ENCODE measurements at regions not wholly inside any gene's neighbourhood (a gene's known extent, or its start where the extent isn't known, plus 50 kb on each side); places are given as distances from the start of the nearest gene placed in this dataset.
"Not testable (repeated sequence)": the region's sequence is repeated elsewhere in the genome, so short reads cannot be mapped to it uniquely, and the experiment has no call there.

- DNase-seq (ENCODE audit: low read depth) = peak; percentile 85
Measured at GRCh38 chr18:43805646-43806194, 528.4 kb upstream of the SYT4 start.

GRCh38 chr18:43812627-43813026, 535.3 kb upstream of the SYT4 start:
- DNase-seq (ENCODE audit: low read depth) = no peak

GRCh38 chr18:43819397-43819796, 542.1 kb upstream of the SYT4 start:
- DNase-seq (ENCODE audit: low read depth) = no peak

GRCh38 chr18:43819873-43820272, 542.6 kb upstream of the SYT4 start:
- no peak for DNase-seq (ENCODE audit: low read depth)

- no peak for DNase-seq (ENCODE audit: low read depth)
Measured at GRCh38 chr18:43825768-43826167, 548.5 kb upstream of the SYT4 start.

GRCh38 chr18:43826215-43826614, 548.9 kb upstream of the SYT4 start:
- DNase-seq (ENCODE audit: low read depth) = no peak

- no peak for DNase-seq (ENCODE audit: low read depth)
Measured at GRCh38 chr18:43827311-43827710, 550.0 kb upstream of the SYT4 start.

- no peak for DNase-seq (ENCODE audit: low read depth)
Measured at GRCh38 chr18:43830303-43830702, 553.0 kb upstream of the SYT4 start.

- peak; percentile 40 for DNase-seq (ENCODE audit: low read depth)
Measured at GRCh38 chr18:43830947-43831346, 553.7 kb upstream of the SYT4 start.

- DNase-seq (ENCODE audit: low read depth) = no peak
Measured at GRCh38 chr18:43846299-43846698, 569.0 kb upstream of the SYT4 start.

- peak; percentile 87 for DNase-seq (ENCODE audit: low read depth)
Measured at GRCh38 chr18:43847164-43848091, 570.1 kb upstream of the SYT4 start.

GRCh38 chr18:43849831-43850230, 572.5 kb upstream of the SYT4 start:
- not testable (repeated sequence) for DNase-seq (ENCODE audit: low read depth)

- DNase-seq (ENCODE audit: low read depth) = no peak
Measured at GRCh38 chr18:43855376-43855775, 578.1 kb upstream of the SYT4 start.

GRCh38 chr18:43863180-43863579, 585.9 kb upstream of the SYT4 start:
- DNase-seq (ENCODE audit: low read depth) = no peak

- no peak for DNase-seq (ENCODE audit: low read depth)
Measured at GRCh38 chr18:43866696-43867095, 589.4 kb upstream of the SYT4 start.

GRCh38 chr18:43868497-43868995, 591.3 kb upstream of the SYT4 start:
- no peak for DNase-seq (ENCODE audit: low read depth)

- no peak for DNase-seq (ENCODE audit: low read depth)
Measured at GRCh38 chr18:43869451-43870008, 592.2 kb upstream of the SYT4 start.

GRCh38 chr18:43870626-43871025, 593.3 kb upstream of the SYT4 start:
- DNase-seq (ENCODE audit: low read depth) = no peak

GRCh38 chr18:43875511-43875910, 598.2 kb upstream of the SYT4 start:
- peak; percentile 54 for DNase-seq (ENCODE audit: low read depth)

GRCh38 chr18:43876286-43876685, 599.0 kb upstream of the SYT4 start:
- no peak for DNase-seq (ENCODE audit: low read depth)

- DNase-seq (ENCODE audit: low read depth) = no peak
Measured at GRCh38 chr18:43876748-43877147, 599.5 kb upstream of the SYT4 start.

GRCh38 chr18:43877616-43878321, 600.5 kb upstream of the SYT4 start:
- no peak for DNase-seq (ENCODE audit: low read depth)

All from renal cortical epithelial cell (primary cell).